ENCODE measurements at regions not wholly inside any gene's neighbourhood (a gene's known extent, or its start where the extent isn't known, plus 50 kb on each side); places are given as distances from the start of the nearest gene placed in this dataset.

DNA sequence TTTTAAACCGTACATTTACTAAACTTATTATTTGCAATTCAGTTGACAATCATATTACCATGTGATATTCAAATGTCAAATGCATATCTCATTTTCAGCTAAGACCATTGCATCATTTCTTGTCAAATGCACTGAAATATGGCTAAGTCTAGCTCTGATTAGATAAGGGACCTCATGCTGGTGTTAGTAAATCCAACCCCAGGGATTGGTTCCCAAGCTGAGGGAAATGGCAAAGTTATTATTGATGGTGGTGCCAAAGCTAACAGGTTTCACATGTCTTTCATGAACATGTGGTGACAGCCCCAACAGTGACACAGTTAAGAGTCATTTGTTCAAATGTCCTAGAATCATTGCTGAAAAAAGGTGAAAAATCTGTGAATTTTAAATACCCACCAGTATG is 641.1 kb downstream of the MECOM start:
- TF ChIP-seq, protein P1, sequence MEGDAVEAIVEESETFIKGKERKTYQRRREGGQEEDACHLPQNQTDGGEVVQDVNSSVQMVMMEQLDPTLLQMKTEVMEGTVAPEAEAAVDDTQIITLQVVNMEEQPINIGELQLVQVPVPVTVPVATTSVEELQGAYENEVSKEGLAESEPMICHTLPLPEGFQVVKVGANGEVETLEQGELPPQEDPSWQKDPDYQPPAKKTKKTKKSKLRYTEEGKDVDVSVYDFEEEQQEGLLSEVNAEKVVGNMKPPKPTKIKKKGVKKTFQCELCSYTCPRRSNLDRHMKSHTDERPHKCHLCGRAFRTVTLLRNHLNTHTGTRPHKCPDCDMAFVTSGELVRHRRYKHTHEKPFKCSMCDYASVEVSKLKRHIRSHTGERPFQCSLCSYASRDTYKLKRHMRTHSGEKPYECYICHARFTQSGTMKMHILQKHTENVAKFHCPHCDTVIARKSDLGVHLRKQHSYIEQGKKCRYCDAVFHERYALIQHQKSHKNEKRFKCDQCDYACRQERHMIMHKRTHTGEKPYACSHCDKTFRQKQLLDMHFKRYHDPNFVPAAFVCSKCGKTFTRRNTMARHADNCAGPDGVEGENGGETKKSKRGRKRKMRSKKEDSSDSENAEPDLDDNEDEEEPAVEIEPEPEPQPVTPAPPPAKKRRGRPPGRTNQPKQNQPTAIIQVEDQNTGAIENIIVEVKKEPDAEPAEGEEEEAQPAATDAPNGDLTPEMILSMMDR (conservative IDR thresholded peaks at IDR 0.05), result no peak
- Mint-ChIP-seq H3K27me3 (ENCODE audit: insufficient read depth) (no peaks in the 10 kb centered on the region), H3K9me3 (no peaks in the 10 kb centered on the region), H3K27ac (no peak overlapping the region), H3K4me3 (no peak overlapping the region), H3K4me1 (no peaks in the 10 kb centered on the region), H3K36me3 (ENCODE audit: low read depth) (no peaks in the 10 kb centered on the region)
- H3K27me3 ChIP-seq (ENCODE audit: control insufficient read depth, insufficient read depth, low read length, poor library complexity, severe bottlenecking), result no peaks in the 10 kb centered on the region
- no peak overlapping the region for H3K9ac ChIP-seq (ENCODE audit: extremely low read depth, low read length, poor library complexity, severe bottlenecking)
- no peaks in the 10 kb centered on the region for H3K36me3 ChIP-seq (ENCODE audit: control insufficient read depth, insufficient read depth, low read length)
- H3K4me3 ChIP-seq (ENCODE audit: low read length), result no peak overlapping the region
- DNase-seq, result no peak
- H3K9me3 ChIP-seq (ENCODE audit: control insufficient read depth, low read length), result no peaks in the 10 kb centered on the region
- H3K4me1 ChIP-seq (ENCODE audit: control insufficient read depth, insufficient read depth, low read length), result no peaks in the 10 kb centered on the region
- 91% methylated on average over 1 of the region's 1 CpG; no CpG with 5 or more reads in 1 of the 2 experiments for WGBS, 2 experiments (ENCODE audit: insufficient coverage in 1 of 2, insufficient read length in 1 of 2)
- no peak overlapping the region for H3K27ac ChIP-seq (ENCODE audit: low read depth, low read length)

DNA sequence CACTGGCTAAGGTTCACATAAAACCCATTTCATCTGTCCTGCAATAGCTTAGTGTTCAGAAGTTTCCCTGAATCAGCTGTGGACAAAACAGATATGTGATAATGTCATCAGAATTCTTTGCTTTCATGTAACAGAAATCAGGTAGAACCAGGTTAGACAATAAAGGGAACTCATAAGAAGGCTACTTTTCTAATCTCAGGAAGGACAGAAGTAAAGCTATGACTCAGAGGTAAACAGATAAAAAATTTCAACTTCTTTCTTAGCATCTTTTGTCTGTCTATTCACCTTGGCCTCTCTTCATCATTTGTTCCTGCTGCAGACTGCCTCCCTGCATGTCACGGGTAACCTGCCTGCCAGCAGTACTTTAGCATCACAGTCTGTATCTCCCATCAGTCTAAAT is 643.1 kb downstream of the MECOM start:
- no peak overlapping the region for H3K4me3 ChIP-seq (ENCODE audit: low read length)
- Mint-ChIP-seq H3K4me3 (no peak overlapping the region), H3K36me3 (ENCODE audit: low read depth) (no peaks in the 10 kb centered on the region), H3K27ac (no peak overlapping the region), H3K27me3 (ENCODE audit: insufficient read depth) (no peaks in the 10 kb centered on the region), H3K4me1 (no peaks in the 10 kb centered on the region), H3K9me3 (no peaks in the 10 kb centered on the region)
- H3K27ac ChIP-seq (ENCODE audit: low read depth, low read length), result no peak overlapping the region
- WGBS, 2 experiments (ENCODE audit: insufficient coverage in 1 of 2, insufficient read length in 1 of 2), result 89% methylated on average over 1 of the region's 1 CpG; no CpG with 5 or more reads in 1 of the 2 experiments
- TF ChIP-seq, protein P1 (conservative IDR thresholded peaks at IDR 0.05), result no peak
- no peaks in the 10 kb centered on the region for H3K9me3 ChIP-seq (ENCODE audit: control insufficient read depth, low read length)
- no peaks in the 10 kb centered on the region for H3K27me3 ChIP-seq (ENCODE audit: control insufficient read depth, insufficient read depth, low read length, poor library complexity, severe bottlenecking)
- no peaks in the 10 kb centered on the region for H3K4me1 ChIP-seq (ENCODE audit: control insufficient read depth, insufficient read depth, low read length)
- H3K9ac ChIP-seq (ENCODE audit: extremely low read depth, low read length, poor library complexity, severe bottlenecking), result no peak overlapping the region
- no peaks in the 10 kb centered on the region for H3K36me3 ChIP-seq (ENCODE audit: control insufficient read depth, insufficient read depth, low read length)
- no peak for DNase-seq

DNA sequence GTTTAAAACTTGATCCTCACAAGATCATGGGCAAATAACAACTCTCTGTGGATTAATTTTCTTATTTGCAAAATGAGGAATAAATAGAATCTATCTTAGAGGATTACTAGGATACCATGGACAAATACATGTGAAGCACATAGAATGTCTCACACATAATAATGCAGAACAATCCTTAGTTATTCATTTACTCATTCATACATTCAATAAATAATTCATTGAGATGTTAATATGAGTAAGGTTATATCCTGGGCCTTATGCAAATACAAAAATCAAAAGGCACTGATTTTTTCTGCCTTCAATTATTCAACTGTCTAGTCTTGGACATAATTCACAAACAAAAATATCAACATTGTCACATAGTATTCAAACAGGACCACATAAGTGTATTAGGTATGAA is 654.1 kb downstream of the MECOM start:
- H3K4me3 ChIP-seq (ENCODE audit: low read length), result no peak overlapping the region
- DNase-seq, result no peak
- Mint-ChIP-seq H3K9me3 (no peaks in the 10 kb centered on the region), H3K27ac (no peak overlapping the region), H3K4me3 (no peak overlapping the region), H3K36me3 (ENCODE audit: low read depth) (no peaks in the 10 kb centered on the region), H3K4me1 (peaks cover 7% of the 10 kb centered on the region), H3K27me3 (ENCODE audit: insufficient read depth) (no peaks in the 10 kb centered on the region)
- H3K36me3 ChIP-seq (ENCODE audit: control insufficient read depth, insufficient read depth, low read length), result no peaks in the 10 kb centered on the region
- no peaks in the 10 kb centered on the region for H3K27me3 ChIP-seq (ENCODE audit: control insufficient read depth, insufficient read depth, low read length, poor library complexity, severe bottlenecking)
- no peak overlapping the region for H3K27ac ChIP-seq (ENCODE audit: low read depth, low read length)
- no peak overlapping the region for H3K9ac ChIP-seq (ENCODE audit: extremely low read depth, low read length, poor library complexity, severe bottlenecking)
- H3K9me3 ChIP-seq (ENCODE audit: control insufficient read depth, low read length), result no peaks in the 10 kb centered on the region
- no peaks in the 10 kb centered on the region for H3K4me1 ChIP-seq (ENCODE audit: control insufficient read depth, insufficient read depth, low read length)
- TF ChIP-seq, protein P1 (conservative IDR thresholded peaks at IDR 0.05), result no peak

All from endodermal cell (in vitro differentiated cells).